Right atrium auricular region (tissue), 2 donors: ENCODE measurements at regions not wholly inside any gene's neighbourhood (a gene's known extent, or its start where the extent isn't known, plus 50 kb on each side); places are given as distances from the start of the nearest gene placed in this dataset.

Source experiments
- DNase-seq: peaks from one replicate; pipeline ENCODE4 v3.0.0-alpha.2; 2019; ENCODE audit warnings: low spot score
- H3K27ac ChIP-seq, 2 donors: fragments of 200-600 bp; sonication (generic); 1 replicate in 1 of 2; 2 replicates in 1 of 2; pipeline ENCODE4 v1.5.1; 2016 to 2019
- H3K27me3 ChIP-seq, 2 donors: fragments of 200-600 bp; sonication (generic); one replicate each; pipeline versions ENCODE4 v1.5.1 to v1.6.0; 2017 to 2019
- H3K36me3 ChIP-seq: fragments of 200-600 bp; sonication (generic); one replicate; pipeline ENCODE4 v1.5.1; 2016
- H3K4me1 ChIP-seq, 2 donors: fragments of 200-600 bp; sonication (generic); one replicate each; pipeline versions ENCODE4 v1.5.1 to v1.6.0; 2017 to 2019
- H3K4me3 ChIP-seq, 2 donors: fragments of 200-600 bp; sonication (generic); 1 replicate in 1 of 2; 2 replicates in 1 of 2; pipeline ENCODE4 v1.5.1; 2017 to 2019; ENCODE audit warnings: mild to moderate bottlenecking in 1 of 2, moderate library complexity in 1 of 2
- H3K9me3 ChIP-seq, 2 donors: fragments of 200-600 bp; sonication (generic); one replicate each; pipeline ENCODE4 v1.5.1; 2019
- CTCF ChIP-seq, 2 donors: fragments of 200-600 bp; sonication (generic); IDR thresholded peaks; one replicate each; pipeline ENCODE4 v1.5.1; 2019; ENCODE audit warnings: antibody characterized with exemption in 2 of 2

GRCh38 chr2:226048611-226049010 is 649.1 kb downstream of the NYAP2 start:
- no peak for TF ChIP-seq CTCF (IDR thresholded peaks at IDR 0.05)
- no peak for DNase-seq

GRCh38 chr2:226045080-226045479 is 645.6 kb downstream of the NYAP2 start:
- no peak for TF ChIP-seq CTCF (IDR thresholded peaks at IDR 0.05)
- no peak overlapping the region for H3K4me3 ChIP-seq
- no peak for DNase-seq
- no peaks in the 10 kb centered on the region for H3K27me3 ChIP-seq
- no peaks in the 10 kb centered on the region for H3K9me3 ChIP-seq
- no peaks in the 10 kb centered on the region for H3K36me3 ChIP-seq
- H3K4me1 ChIP-seq = no peaks in the 10 kb centered on the region
- H3K27ac ChIP-seq = no peak overlapping the region

More at GRCh38 chr2:226048611-226049010, 649.1 kb downstream of the NYAP2 start:
- Histone ChIP-seq H3K36me3 (no peaks in the 10 kb centered on the region), H3K27me3 (no peaks in the 10 kb centered on the region), H3K4me3 (no peak overlapping the region), H3K27ac (no peak overlapping the region), H3K4me1 (no peaks in the 10 kb centered on the region), H3K9me3 (no peaks in the 10 kb centered on the region)

GRCh38 chr2:226040344-226040900 is 640.9 kb downstream of the NYAP2 start:
- Histone ChIP-seq H3K36me3 (no peaks in the 10 kb centered on the region), H3K27ac (no peak overlapping the region), H3K27me3 (no peaks in the 10 kb centered on the region), H3K9me3 (no peaks in the 10 kb centered on the region), H3K4me1 (no peaks in the 10 kb centered on the region), H3K4me3 (no peak overlapping the region)
- no peak for DNase-seq
- no peak for TF ChIP-seq CTCF (IDR thresholded peaks at IDR 0.05)

- no peak overlapping the region for H3K27ac ChIP-seq
- no peaks in the 10 kb centered on the region for H3K4me1 ChIP-seq
- no peak for DNase-seq
- no peaks in the 10 kb centered on the region for H3K9me3 ChIP-seq
- no peak for TF ChIP-seq CTCF (IDR thresholded peaks at IDR 0.05)
- H3K4me3 ChIP-seq = no peak overlapping the region
- no peaks in the 10 kb centered on the region for H3K27me3 ChIP-seq
- no peaks in the 10 kb centered on the region for H3K36me3 ChIP-seq
Observed at GRCh38 chr2:226037526-226037925, 638.0 kb downstream of the NYAP2 start.

- no peaks in the 10 kb centered on the region for H3K27me3 ChIP-seq
- no peaks in the 10 kb centered on the region for H3K36me3 ChIP-seq
- no peaks in the 10 kb centered on the region for H3K9me3 ChIP-seq
- H3K4me1 ChIP-seq = peaks cover 0 to 12% of the 10 kb centered on the region in 2 donors
- TF ChIP-seq CTCF (IDR thresholded peaks at IDR 0.05) = no peak
- DNase-seq = no peak
- H3K27ac ChIP-seq = peak overlapping the region; percentile 18 to 45
- H3K4me3 ChIP-seq = peak overlapping the region; percentile 38 to 55
Observed at GRCh38 chr2:226031647-226032501, 632.4 kb downstream of the NYAP2 start.
